ENCODE measurements at regions not wholly inside any gene's neighbourhood (a gene's known extent, or its start where the extent isn't known, plus 50 kb on each side); places are given as distances from the start of the nearest gene placed in this dataset.

- no peak for TF ChIP-seq CTCF (IDR thresholded peaks at IDR 0.05)
- no peak for TF ChIP-seq POLR2A (IDR thresholded peaks at IDR 0.05)
These were observed 1557.5 kb downstream of the GRIK2 start for GRCh38 chr6:102950967-102951366.

All from testis (tissue), 2 donors.